GM18520 (cell line): ENCODE measurements at regions not wholly inside any gene's neighbourhood (a gene's known extent, or its start where the extent isn't known, plus 50 kb on each side); places are given as distances from the start of the nearest gene placed in this dataset.

Experiments used
- ATAC-seq: cut with Tn5 transposase; IDR thresholded peaks from one replicate; pipeline ENCODE4 v1.9.1; 2021; ENCODE audit not compliant: unreplicated experiment

- ATAC-seq = no peak
These were observed 176.6 kb upstream of the ADAMTS5 start for GRCh38 chr21:27143476-27143875.

- ATAC-seq = no peak
These were observed 172.6 kb upstream of the ADAMTS5 start for GRCh38 chr21:27139526-27139925.

GRCh38 chr21:27134516-27134915 lies 167.6 kb upstream of the ADAMTS5 start:
- no peak for ATAC-seq

- ATAC-seq = no peak
These were observed 165.4 kb upstream of the ADAMTS5 start for GRCh38 chr21:27132266-27132665.

GRCh38 chr21:27130154-27130553 lies 163.3 kb upstream of the ADAMTS5 start:
- no peak for ATAC-seq

- no peak for ATAC-seq
These were observed 162.8 kb upstream of the ADAMTS5 start for GRCh38 chr21:27129694-27130093.

GRCh38 chr21:27129215-27129614 lies 162.3 kb upstream of the ADAMTS5 start:
- ATAC-seq = no peak

- no peak for ATAC-seq
These were observed 159.3 kb upstream of the ADAMTS5 start for GRCh38 chr21:27126140-27126539.

- ATAC-seq = no peak
These were observed 155.8 kb upstream of the ADAMTS5 start for GRCh38 chr21:27122686-27123085.

GRCh38 chr21:27114111-27114510 lies 147.2 kb upstream of the ADAMTS5 start:
- no peak for ATAC-seq

GRCh38 chr21:27112186-27112585 lies 145.3 kb upstream of the ADAMTS5 start:
- ATAC-seq = no peak

GRCh38 chr21:27110956-27111355 lies 144.1 kb upstream of the ADAMTS5 start:
- ATAC-seq = no peak

- ATAC-seq = no peak
These were observed 141.8 kb upstream of the ADAMTS5 start for GRCh38 chr21:27108701-27109100.

- ATAC-seq = no peak
These were observed 141.3 kb upstream of the ADAMTS5 start for GRCh38 chr21:27108228-27108627.

GRCh38 chr21:27104846-27105431 lies 138.1 kb upstream of the ADAMTS5 start:
- no peak for ATAC-seq

- no peak for ATAC-seq
These were observed 136.9 kb upstream of the ADAMTS5 start for GRCh38 chr21:27103768-27104167.

GRCh38 chr21:27101523-27101922 lies 134.6 kb upstream of the ADAMTS5 start:
- ATAC-seq = no peak

- ATAC-seq = no peak
These were observed 127.5 kb upstream of the ADAMTS5 start for GRCh38 chr21:27094184-27094948.

- ATAC-seq = no peak
These were observed 119.7 kb upstream of the ADAMTS5 start for GRCh38 chr21:27086630-27087029.

- no peak for ATAC-seq
These were observed 119.3 kb upstream of the ADAMTS5 start for GRCh38 chr21:27086186-27086585.

- ATAC-seq = no peak
These were observed 118.5 kb upstream of the ADAMTS5 start for GRCh38 chr21:27085387-27085786.

- no peak for ATAC-seq
These were observed 116.3 kb upstream of the ADAMTS5 start for GRCh38 chr21:27083144-27083543.
